NCI-H1105 treated with DMSO at 0.1 percent for 48 hours (cell line): ENCODE measurements at regions not wholly inside any gene's neighbourhood (a gene's known extent, or its start where the extent isn't known, plus 50 kb on each side); places are given as distances from the start of the nearest gene placed in this dataset.
"Not testable (repeated sequence)": the region's sequence is repeated elsewhere in the genome, so short reads cannot be mapped to it uniquely, and the experiment has no call there.

Source experiments
- DNase-seq: peaks from one replicate; lab custom pipeline; 2025; lab: John Stamatoyannopoulos, UW

DNA sequence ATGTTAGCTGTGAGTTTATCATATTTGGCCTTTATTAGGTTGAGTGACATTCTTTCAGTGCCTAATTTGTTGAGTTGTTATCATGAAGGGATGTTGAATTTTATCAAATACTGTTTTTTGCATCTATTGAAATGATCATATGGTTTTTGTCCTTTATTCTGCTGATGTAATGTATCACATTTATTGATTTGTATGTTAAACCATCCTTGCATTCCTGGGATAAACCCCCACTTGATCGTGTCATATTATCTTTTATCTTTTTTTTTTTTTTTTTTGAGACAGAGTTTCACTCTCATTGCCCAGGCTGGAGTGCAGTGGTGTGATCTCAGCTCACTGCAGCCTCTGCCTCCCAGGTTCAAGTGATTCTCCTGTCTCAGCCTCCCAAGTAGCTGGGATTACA is 51.9 kb upstream of the MFGE8 start:
- not testable (repeated sequence) for DNase-seq

DNA sequence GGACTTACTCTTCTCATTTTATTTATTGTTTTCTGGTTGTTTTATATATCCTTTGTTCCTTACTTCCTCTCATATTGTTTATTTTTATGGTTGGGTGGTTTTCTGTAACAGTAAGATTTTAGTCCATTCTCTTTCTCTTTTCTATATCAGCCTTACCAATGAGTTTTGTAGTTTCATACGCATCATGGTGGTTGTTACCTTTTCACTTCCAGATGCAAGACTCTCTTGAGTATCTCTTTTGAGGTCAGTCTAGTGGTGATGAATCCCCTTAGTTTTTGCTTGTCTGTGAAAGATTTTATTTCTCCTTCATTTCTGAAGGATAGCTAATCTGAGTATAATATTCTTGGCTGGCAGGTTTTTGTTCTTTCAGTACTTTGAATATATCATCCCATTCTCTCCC is 57.1 kb upstream of the MFGE8 start:
- no peak for DNase-seq

DNA sequence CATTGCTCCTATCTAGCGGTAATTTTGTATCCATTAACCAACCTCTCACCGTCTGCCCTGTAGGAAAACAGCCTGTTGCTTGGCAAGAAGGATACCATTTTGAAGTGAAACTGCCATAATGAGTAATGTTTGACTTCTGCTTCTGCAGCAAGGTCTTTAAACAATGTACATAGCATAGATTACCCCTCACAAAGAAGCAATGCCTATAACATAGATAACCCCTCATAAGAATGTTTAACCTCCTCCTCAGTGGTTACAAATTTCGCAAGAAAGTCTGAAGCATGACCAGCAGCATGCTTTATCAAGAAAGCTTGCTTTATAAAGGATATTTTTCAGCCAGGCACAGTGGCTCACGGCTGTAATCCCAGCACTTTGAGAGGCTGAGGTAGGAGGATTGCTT is 61.2 kb upstream of the MFGE8 start:
- no peak for DNase-seq

DNA sequence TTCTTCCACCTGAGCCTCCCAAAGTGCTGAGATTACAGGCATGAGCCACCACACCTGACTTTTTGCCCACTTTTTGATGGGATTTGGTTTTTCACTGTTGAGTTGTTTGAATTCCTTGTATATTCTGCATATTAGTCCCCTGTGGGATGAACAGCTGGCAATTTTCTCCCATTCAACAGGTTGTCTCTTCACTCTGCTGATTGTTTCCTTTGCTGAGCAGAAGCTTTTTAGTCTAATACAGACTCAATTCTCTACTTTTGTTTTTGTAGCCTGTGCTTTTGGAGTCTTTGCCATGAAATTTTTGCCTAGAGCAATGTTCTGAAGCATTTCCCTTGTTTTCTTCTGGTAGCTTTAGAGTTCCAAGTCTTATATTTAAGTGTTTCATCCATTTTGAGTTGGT is 62.7 kb upstream of the MFGE8 start:
- no peak for DNase-seq

DNA sequence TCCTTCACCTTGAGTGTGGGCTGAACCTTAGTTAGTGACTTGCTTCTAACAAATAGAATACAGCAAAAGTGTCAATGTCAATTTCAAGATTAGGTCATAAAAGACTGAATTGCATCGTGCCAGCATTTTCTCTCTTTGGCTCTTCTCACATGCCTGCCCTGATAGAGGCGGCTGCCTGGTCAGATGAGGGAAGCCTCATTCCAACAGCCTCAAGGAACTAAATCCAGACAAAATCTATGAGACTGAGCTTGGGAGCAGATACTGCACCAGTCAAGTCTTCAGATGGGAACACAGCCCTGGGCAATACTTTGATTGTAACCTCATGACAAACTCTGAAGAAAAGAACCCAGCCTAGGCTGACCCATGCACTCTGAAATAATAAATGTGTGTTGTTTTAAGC is 63.5 kb upstream of the MFGE8 start:
- DNase-seq, result no peak

DNA sequence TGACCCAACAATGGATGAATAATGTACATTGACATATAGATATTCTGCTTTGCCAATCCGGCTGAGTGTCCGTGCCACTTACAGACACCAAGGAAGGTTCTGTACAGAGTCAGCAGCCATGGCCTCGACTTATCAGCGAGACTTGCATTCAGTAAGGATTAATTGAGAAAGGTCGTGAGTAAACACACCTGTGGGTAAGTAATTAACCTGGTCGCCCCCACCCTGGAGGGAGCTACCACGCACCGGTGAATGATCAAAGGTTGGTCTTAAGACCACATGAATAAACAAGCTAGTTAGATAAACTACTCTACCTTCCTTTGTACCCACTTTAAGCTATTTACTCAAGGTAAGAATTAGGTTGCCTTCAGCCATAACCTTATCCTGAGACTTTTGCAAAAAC is 66.5 kb upstream of the MFGE8 start:
- no peak for DNase-seq

DNA sequence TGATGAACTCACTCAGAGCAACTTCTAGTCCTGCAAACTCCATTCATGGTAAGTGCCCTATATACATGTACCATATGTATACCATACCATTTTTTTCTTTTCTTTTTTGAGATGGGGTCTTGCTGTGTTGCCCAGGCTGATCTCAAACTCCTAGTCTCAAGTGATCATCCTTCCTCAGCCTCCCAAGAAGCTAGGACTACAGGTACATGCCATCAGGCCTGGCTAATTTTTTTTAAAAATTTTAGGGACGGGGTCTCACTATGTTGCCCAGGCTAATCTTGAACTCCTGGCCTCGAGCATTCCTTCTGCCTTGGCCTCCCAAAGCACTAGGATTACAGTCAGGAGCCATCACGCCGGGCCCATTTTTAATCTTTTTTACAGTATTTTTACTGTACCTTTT is 67.3 kb upstream of the MFGE8 start:
- DNase-seq, result no peak

DNA sequence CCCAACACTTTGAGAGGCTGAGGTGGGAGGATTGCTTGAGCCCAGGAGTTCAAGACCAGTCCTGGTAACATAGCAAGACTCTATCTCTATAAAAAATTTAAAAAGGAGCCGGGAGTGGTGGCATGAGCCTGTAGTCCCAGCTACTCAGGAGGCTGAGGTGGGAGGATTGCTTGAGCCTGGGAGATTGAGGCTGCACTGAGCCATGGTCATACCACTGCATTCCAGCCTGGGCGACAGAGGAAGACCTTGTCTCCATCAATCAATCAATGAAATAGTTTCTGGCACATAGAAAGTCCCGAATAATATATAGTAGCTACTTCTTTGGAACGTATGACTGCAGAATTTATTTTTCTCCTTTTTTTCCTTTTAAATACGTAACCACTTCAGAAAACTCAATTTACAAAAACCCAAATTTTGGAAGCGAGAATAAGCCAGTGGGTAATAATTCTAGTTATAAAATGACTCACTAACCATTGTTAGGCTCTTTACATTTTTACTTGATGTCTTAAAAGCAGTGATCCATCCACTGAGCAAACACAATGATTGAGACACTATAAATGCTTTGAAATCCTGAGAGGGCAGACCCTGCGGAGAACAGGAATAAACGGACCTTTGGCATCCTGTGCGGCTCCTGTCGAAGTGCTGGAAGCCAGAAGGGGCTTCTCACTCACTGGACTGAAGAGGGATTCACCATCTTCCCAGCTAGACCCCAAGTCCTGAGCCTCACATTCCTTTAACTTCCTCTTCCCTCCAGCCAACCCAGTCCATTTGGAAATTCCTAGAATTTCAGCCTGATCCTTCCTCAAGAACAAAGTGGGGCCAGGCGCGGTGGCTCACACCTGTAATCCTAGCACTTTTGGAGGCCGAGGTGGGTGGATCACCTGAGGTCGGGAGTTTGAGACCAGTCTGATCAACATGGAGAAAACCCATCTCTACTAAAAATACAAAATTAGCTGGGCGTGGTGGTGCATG is 68.4 kb upstream of the MFGE8 start:
- no peak for DNase-seq

DNA sequence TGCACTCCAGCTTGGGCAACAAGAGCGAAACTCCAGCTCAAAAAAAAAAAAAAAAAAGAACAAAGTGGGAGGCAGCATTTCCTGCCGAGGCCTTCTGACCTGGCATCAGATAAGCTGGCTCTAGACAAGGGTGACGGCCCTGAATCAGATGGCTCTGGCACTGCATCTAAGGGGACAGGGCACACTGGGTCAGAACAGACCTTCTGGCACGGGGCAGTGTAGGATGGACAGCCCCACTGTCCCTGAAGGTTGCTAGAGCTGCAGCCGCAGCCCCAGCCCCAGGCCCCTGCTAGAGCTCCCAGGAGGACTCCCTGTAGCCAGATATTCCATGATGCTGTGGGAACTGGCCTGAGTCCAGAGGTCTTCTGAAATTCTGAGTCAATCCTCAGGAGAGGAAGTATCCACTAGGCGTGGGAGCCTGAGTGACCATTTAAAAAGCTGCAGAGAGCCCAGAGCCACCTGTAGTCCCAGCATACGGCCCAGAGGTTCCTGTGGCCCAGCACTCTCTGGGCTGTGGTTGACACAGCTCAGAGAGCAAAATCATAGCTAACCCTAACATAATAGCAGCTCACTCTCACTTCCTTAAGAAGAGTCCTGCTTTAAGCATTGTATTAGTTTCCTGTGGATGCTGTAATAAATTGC is 69.2 kb upstream of the MFGE8 start:
- DNase-seq, result no peak

DNA sequence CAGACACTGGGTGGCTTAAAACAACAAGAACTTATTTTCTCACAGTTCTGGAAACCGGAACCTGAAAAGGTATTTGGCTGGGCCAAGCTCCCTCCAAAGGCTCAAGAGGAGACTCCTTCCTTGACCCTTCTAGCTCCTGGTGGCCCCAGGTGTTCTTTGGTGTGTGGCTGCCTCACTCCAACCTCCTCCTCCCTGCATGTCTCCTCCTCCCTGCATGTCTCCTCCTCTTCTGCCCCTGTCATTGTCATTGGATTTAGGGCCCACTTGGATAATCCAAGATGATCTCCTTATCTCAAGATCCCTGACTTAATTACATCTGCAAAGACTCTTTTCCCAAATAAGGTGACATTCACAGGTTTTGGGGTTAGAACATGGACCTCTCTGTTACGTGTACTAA is 69.8 kb upstream of the MFGE8 start:
- DNase-seq, result no peak

DNA sequence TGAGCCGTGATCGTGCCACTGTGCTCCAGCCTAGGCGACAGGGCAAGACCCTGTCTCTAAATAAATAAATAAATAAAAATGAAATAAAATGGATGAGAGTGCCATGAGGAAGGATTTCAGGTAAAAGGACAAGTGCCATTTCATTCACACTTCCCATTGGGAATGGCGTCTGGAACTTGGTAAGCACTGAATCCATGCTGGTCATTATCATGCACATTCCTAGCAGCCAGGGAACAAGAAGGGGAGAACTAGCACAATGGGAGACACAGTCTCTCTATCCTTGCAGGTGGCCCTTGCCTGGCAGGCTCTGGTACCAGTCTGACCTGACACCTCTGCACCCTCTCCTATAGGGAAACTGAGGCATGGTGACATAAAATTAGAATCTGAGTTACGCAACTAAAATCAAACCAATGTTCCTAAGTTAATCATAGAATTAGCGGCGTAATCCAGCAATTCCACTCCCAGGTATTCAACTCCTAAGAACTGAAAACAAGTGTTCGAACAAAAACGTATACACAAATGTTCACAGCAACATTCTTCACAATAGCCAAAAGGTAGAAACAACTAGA is 70.8 kb upstream of the MFGE8 start:
- no peak for DNase-seq

DNA sequence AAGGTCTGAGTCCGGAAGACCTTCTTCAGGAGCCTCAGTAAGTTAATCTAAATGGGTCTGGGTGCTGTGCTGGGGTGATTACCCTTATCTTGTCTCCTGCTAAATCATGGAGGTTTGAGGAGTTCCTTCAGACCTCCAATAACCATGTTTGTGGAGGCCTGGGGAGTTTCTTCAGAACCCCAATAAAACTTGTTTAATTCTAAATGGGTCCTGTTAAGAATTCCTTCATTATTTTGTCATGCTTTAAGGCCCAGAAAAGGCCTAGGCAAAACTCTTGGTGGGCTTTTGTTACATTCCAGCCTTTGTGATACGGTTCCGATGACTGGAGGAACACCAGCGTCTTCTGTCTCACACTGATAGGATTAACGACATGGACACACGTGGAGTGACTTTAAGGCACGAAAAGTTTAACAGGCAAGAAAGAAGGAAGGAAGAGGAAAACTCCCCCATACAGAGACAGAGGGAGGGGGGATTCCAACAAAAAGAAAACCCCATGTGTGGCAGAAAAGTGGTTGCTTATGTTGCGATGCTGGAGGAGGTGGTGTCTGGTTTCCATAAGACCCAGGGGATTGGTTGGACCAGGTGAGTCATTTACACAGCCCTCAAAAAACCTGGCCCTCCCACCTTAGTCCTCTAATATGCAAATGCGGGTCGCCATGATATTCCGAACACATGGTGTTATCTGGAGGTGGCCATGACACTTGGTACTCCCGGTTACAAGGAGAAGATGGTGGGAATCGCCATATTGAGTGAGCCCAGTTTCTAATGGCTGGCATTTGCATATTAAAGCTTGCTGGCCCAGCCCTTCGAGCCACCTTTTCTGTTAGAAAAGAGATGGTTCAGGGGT is 72.6 kb upstream of the MFGE8 start:
- no peak for DNase-seq

DNA sequence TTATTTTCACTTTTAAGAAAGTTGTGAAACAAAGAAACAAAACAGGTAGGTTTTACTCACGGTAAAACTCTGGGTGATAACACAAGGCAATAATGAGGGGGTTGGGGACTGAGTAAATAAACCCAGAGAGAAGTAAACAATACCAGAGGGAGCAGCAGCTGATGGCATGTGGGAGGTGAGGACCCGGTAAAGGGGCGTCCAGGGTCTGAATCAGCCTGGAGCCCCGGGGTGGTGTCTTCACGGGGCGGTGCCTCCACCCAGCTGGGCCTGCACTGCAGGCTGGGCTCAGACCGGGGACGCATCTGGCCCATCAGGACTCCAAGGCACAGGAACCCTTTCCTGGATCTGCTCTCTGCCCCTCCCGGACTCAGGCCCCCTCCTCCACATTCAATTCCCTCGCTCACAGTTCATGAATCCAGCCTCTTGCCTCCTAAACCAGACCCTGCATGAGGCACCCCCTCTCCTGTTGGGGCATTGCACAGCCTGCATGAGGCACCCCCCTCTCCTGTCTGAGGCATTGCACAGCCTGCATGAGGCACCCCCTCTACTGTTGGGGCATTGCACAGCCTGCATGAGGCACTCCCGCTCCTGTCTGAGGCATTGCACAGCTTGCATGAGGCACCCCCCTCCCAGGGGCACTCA is 73.9 kb upstream of the MFGE8 start:
- DNase-seq, result no peak

DNA sequence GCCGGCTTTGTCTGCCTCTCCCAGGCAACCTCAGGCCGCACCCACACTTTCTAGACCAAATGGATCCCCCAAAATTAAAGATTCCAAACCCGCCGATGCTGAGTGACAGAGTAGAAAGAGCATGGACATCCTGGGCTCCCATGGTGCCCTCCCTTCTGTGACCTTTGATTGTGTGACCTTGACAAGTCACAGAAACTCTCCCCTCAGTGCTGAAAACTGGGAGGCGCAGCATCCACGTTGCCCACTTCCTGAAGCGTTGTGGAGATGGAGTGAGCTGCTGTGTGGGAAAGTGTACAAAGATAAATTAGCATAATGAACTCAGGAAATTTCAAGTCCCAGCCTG is 74.4 kb upstream of the MFGE8 start:
- no peak for DNase-seq

DNA sequence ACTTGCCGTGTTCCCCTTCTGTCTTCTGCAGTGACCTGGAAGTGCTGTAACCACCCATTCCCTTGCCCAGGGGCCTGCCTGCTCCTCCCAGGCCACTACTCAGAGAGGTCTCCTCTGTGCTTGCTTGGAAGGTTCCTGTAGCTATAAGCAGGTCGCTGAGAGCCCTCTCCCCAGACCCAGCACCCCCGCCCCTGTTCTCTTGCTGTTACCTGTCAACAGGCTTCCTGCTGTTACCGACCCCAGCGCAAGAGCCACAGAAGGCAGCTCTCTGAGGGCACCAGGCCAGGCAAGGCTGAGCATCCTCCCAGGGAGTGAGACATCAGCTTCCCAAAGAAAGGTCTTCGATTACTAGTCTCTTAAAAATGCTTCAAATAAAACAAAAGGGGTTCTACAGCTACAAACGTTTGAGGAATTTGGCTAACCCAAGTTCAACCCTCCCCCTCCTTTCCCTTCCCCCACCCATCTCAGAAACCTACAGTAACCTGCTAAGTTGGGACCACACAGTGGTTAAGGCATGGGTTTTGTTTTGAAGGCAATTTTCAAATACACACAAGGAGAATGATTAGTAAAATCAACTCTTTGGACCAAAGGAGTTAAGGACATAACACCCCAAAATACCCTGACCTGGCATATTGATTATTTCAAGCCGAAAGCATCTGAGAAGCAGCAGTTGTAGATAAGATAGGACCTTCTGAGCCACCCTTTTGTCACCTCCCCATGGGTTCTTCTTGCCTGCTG is 74.9 kb upstream of the MFGE8 start:
- DNase-seq, result no peak

DNA sequence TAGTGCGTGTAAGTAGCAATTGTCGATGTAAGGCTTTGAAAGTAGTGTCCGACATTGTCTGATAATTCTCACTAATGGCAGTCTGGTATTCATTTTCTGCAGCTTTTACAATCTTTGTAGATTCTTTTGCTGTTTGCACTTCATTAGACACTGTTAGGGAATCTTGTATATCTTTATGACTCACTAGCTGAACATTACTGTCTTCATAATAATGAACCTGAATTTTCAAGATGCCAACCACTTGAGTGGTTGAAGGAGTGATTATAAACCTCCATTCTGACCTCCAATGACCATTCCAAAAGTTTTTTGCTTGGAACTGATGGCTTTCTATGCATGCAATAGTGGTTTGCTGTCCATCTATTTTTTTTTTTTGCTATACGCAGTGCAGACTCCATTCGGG is 76.4 kb upstream of the MFGE8 start:
- no peak for DNase-seq

DNA sequence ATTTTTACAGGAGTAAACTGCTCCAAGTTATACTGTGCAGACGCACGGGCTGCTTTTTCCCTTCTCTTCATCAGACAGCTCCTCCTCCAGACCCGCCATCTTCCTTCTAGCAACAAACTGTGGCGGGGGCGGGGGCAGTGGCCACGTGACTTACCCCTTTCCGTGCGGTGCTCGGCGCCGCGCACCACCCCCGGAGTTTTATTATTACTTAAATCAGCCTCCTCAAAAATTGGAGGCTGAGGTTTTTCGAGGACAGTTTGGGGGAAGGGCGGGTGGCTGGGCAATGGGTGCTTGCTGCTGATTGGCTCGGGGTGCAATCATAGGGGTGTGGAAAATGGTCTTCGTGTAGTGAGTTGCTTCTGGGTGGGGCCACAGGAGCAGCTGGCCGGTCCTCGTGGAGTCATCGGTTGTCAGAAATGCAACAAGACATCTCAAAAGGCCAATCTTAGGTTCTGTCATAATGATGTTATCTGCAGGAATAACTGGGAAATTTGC is 77.1 kb upstream of the MFGE8 start:
- no peak for DNase-seq

DNA sequence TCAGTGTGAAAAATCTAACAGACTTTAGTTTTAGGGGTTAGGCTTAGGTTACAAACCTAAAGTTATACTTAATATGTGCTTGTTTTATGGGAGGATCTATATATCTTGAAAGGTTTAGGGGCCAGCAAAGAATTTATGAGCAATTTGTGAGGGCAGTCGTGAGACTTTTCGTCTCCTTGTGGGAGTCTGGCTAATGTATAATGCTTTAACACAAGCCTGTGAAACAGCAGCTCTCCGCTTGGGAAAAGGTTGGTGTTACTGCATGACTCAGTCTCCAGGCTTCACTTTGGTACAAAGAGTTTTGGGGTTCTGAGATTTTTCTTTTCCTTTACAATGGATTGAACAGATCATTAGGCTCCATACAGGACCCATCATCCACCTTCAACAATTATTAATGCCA is 79.0 kb upstream of the MFGE8 start:
- no peak for DNase-seq

DNA sequence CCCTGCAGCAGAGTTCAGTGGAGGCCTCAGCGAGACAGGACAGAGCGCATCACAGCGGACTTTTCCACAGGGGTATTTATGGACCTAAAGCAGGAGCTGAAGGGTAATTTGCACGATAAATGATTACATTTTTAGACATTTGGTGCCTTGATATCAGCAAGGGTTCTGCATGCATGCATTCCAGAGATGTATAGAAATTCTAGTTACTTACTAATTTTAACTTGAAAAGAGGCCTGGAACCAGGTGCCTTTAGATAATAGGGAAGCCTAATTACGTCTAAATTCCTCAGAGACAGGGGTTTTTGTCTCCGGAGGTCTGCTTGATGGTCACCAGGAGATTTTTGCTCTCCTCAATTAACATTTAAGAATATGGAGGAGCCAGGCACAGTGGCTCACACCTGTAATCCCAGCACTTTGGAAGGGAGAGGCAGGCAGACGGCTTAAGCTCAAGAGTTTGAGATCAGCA is 79.8 kb upstream of the MFGE8 start:
- DNase-seq, result no peak

DNA sequence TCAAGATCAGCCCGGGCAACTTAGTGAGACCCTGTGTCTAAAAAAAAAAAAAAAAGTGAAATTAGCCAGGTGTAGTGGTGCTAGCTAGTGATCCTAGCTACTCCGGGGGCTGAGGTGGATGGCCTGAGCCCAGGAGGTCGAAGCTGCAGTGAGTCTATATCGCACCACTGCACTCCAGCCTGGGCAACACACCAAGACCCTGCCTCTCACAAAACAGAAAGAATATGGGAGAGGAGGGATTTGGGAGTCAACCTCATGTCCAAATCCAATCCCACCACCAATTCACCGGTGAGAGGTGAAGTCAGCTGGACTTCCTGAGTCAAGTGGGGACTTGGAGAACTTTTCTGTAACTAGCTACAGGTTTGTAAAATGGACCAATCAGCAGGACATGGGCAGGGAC is 80.5 kb upstream of the MFGE8 start:
- DNase-seq, result no peak

DNA sequence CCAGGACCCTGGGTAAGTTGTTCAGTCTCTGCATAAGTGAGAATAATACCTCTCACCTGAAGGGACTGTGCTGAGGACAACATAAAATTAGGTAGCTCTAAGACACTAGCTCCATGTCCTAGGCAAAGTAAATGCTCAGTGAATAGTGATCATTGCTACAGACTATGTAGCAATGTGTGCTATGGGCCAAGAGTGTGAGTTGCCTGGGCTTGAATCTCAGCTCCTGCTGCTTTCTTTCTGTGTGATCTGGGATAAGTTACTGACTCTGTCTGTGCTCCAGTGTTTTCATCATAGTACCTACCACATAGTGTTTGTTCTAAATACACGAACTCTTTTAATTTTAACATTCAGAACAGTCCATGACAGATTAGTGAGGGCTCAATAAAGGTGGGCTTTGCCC is 81.1 kb upstream of the MFGE8 start:
- DNase-seq, result no peak
